Hypothalamus (tissue), 51 donors: ENCODE measurements at regions not wholly inside any gene's neighbourhood (a gene's known extent, or its start where the extent isn't known, plus 50 kb on each side); places are given as distances from the start of the nearest gene placed in this dataset.

ENCODE experiments used
- DNase-seq, 51 donors: peaks; one replicate each; lab custom pipeline; 2025; lab: John Stamatoyannopoulos, UW

GRCh38 chr9:107386396-107386795 lies 103.2 kb downstream of the KLF4 start:
- no peak for DNase-seq
